ENCODE measurements at regions not wholly inside any gene's neighbourhood (a gene's known extent, or its start where the extent isn't known, plus 50 kb on each side); places are given as distances from the start of the nearest gene placed in this dataset.
"Not testable (repeated sequence)": the region's sequence is repeated elsewhere in the genome, so short reads cannot be mapped to it uniquely, and the experiment has no call there.

GRCh38 chr15:39230205-39230907, 350.5 kb upstream of the THBS1 start:
- no peak for DNase-seq

GRCh38 chr15:39230908-39231285, 350.0 kb upstream of the THBS1 start:
- no peak for DNase-seq

DNA sequence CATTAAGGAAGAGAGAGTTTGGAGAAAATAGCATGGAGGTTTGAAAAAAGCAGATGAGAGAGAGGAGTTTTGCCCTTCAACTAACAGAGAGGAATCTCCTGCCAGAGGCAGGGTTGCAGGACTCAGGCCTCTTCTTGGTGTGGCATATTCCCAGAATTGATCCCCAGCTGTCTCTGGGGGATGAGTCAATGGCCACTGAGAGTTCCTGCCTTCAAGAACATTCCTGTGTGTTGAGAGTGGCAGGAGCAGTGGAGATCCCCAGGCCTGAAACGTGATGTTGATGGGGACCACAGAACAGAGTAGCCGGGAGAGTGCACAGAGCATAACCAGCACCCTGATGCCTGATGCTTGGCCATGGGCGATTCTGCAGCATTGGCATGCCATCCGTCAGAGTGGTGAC, 348.4 kb upstream of the THBS1 start:
- peak in 1 of 2 experiments; percentile 4 for DNase-seq

GRCh38 chr15:39235084-39235795, 345.6 kb upstream of the THBS1 start:
- no peak for DNase-seq

DNA sequence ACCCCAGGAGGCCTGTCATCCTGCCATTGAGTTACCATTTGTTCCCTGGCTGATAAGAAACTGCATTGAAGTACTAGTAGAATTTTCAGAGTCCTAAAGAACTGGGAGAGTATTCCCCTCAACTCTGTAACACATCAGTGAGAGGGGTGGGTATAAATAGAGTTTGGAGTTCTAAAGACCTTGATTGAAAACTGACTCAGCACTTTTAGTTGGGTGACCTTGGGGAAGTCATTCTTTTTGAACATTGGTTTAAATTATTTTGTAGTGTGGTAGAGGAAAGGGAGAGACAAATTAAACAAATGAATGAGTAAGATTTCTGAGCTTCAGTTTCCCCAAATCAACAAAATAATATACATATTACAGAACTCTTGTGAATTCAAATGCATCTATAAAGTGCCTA, 344.5 kb upstream of the THBS1 start:
- DNase-seq, result no peak

GRCh38 chr15:39238443-39238842, 342.4 kb upstream of the THBS1 start:
- no peak for DNase-seq

DNA sequence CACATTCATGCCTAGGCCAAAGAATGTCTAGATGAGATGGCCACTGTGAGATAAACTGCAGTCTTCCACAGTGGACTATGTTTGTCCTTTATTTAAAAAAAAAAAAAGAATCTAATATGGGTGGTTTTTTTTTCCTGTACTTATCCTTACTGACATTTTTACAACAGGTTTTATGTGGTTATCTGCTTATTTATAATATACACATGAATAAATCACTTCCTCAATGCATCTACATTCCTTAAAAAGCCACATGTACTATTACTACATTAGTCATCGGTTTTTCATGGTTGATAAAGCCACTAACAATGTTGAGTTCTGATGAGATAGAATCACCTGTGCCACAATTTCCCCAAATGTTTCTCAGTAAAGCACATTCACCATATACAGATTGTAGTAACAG, 341.3 kb upstream of the THBS1 start:
- DNase-seq, result no peak

DNA sequence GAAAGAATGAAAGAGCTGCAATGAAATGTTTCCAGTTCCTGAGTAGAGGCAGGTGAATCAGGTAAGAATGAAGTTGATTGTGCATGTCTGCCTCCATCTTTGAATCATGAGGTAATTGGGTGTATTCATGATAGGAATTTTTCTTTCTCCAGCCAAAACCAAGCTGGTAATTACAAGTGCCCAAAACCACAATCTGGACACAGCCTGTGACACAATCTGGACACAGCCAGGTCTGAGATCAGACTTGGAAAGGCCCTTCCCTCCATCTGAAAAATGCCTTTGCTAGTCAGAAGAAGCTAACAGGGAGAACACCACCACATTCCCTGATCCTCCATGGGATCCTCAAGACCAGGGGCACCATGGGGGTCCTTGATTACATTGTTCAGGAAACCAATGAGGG, 338.5 kb upstream of the THBS1 start:
- DNase-seq, result no peak

DNA sequence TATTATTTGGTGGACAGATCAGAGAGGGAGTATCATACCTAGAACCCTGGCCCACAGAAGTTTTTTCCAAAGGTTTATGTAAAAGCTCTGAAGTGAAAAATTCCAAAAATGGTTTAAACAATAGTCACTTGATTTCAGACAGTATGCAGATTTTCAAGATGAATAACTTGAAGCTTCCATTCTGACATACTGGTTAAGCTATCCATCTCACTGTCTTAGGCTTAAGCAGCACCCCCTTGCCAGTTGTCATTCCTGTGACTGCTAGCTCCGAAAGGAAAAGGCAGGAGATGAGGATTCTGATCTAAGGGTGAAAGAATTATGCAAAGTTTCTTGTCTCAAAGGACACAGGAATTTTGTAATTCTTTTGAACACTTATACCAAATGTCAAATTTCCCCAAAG, 337.5 kb upstream of the THBS1 start:
- no peak for DNase-seq

GRCh38 chr15:39244776-39245175, 336.1 kb upstream of the THBS1 start:
- no peak for DNase-seq

- no peak for DNase-seq
These were observed 334.4 kb upstream of the THBS1 start for GRCh38 chr15:39246523-39246922.

DNA sequence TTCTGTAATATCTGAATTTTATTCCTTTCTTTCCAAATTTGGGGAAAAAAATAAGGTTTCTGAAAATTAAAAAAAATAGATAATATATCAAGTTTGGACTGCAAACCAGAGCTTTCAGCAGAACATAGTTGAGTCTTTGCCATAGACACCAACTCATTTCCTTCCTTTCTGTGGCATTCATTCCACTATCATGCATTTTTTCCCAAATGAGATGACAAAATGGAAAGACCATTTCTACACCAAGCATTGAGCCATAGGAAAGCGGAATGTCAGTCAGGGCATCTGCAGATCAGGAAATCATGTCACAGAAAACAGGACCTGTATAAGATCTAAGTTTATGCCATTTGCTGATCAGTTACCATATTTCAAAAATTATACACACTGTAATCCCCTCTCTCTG, 333.3 kb upstream of the THBS1 start:
- no peak for DNase-seq

DNA sequence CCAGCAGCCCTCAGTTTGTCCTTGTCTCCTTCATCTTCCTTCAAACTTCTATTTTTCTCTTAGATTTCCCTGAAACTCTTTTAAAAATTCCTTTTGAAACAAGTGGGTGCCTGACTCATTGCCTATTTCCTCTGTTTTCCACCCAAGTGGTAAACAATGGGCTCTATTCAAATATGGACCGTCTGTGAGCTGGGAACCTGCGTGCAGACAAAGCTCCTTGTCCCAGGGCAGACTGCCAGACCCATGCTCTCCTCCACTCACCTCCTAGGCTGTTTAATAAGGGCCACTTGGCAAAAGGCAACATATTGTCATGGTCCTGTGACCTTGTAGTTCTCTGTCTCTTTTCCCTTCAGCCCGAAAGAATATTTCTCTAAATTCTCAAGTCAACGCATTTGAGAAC, 332.7 kb upstream of the THBS1 start:
- DNase-seq, result peak in 1 of 2 experiments; percentile 26

- no peak for DNase-seq
These were observed 330.9 kb upstream of the THBS1 start for GRCh38 chr15:39250001-39250400.

- DNase-seq, result no peak
These were observed 330.3 kb upstream of the THBS1 start for GRCh38 chr15:39250460-39251186.

DNA sequence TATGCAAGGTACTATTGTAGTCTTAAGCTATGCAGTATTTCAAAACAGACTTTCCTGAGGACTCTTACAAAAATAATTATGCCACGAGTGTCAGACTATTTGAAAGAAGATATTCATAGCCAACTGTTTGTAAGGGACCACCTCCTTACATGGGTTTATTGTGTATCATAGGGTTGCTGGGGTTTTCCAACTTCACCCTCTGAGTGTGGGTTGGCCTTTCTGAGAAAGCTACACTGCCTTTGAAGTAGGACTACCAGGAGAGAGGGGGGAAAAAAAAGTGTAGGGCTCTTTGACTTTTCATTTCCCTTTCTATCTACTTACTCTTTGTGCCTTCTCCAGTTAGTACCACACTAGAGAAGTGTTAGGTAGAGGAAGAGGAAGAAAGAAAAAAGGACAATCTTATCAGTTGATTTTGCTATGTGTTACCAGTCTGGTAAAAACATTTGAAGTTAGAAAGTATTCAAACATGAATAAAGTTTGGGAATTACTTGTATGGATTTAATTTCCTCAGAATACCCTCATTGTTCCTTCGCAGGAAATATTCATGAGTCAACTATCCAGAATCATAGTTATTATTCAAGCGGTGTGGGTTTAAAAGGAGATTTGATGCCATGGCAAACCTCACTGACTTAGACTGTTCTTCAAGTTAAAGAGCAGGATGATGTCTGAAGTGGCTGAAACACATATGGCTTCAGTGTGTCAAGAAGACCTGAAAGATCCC, 329.3 kb upstream of the THBS1 start:
- DNase-seq, result no peak

DNA sequence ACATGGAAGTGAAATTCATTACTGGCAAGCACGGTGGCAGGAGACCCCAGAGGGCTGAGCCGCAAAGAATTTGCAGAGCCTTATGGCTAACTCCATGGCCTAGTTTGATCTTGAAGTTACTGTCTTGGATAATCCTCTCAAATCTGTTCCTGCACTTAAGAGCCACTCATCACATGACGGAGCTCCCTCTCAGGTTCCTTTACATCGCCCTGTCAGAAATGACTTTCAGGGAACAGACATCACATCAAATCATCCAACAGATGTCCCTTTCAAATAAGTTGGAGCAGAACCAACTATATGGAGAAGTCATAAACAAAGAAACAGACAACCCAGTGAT, 328.8 kb upstream of the THBS1 start:
- DNase-seq, result no peak

DNA sequence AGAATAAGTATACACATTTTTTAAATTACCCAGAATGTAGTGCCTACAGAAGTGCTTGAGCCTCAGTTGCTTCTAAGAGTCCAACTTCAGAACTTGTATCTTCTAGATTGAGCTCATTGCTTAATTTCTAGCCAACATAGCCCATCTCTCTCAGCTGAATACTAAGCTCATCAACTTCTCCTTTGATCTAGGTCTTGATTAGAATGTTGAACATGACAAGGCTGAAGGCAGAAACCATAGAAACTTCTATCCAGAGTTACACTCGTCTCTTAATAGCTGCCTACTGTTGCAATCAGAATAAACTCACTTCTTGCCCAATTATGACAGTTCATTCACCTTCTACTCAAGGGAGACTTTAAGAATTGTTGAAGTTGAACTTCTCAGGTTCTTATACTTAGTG, 327.3 kb upstream of the THBS1 start:
- DNase-seq, result no peak

DNA sequence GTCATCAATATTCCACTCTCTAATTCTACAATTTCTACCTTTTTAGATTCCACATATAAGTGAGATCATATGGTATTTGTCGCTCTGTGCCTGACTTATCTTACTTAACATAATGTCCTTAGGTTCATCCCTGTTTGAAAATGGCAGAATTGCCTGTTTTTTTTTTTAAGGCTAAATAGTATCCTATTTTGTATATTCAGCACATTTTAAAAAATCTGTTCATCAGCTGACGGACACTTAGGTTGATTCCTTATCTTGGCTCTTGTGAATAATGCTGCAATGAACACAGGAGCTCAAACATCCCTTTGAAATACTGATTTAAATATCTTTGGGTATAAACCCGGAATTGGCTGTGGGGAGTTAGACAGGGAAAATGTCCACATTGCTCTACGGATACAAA, 326.7 kb upstream of the THBS1 start:
- no peak for DNase-seq

GRCh38 chr15:39255760-39256159, 325.1 kb upstream of the THBS1 start:
- no peak for DNase-seq

DNA sequence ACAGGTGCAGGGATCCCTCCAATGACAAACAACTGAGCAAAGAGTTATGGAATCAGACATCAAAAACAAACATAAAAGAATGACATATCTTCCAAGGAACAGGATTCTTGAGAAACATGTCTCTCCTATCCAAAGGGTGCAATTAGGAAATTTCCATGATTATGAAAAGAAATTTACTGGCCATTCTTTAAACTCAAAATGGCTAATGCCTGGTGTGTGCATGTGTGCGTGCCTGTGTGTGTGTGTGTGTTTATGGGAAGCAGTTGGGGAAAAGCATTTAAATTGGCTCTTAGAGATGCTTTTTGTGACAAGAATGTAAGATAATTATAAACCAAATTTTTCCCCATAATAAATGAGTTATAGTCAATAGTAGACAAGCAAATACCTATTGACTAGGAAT, 320.5 kb upstream of the THBS1 start:
- no peak for DNase-seq

DNA sequence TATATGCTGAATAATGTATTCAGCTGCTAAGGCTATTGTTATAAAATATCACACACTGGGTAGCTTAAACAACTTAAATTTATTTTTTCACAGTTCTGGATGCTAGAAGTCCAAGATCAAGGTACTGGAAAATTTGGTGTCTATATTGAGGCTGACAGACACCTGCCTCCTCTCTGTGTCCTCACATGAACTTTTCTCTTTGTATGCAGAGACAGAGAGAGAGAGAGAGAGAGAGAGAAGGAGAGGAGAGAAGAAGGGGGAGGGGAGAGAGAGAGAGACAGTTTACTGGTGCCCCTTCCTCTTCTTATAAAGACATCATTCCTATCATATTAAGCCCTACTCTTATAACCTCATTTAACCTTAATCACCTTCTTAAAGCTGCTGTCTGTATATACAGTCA, 320.1 kb upstream of the THBS1 start:
- no peak for DNase-seq

DNA sequence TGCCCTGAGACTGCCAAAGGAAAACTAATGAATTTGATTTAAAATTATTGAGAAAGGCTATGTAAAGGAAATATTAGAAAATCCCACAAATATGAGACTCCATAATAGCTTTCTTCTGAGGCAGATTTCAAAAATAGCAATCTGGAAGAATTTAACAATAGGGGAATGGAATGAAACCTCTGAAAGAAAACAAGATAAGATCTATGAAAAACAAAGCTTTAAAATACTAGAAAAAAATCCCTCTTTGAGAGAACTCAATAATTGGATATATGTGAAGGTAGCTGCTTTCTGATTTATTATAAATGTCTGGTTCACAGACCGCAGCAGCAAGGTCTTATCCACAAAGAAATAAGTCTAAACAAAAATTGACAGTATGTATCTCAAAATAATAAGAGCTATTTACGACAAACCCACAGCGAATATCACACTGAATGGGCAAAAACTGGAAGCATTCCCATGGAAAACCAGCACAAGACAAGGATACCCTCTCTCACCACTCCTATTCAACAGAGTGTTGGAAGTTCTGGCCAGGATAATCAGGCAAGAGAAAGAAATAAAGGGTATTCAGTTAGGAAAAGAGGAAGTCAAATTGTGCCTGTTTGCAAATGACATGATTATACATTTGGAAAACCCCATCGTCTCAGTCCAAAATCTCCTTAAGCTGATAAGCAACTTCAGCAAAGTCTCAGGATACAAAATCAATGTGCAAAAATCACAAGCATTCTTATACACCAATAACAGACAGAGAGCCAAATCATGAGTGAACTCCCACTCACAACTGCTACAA, 319.3 kb upstream of the THBS1 start:
- not testable (repeated sequence) for DNase-seq
